HG03196 (cell line): ENCODE measurements at regions not wholly inside any gene's neighbourhood (a gene's known extent, or its start where the extent isn't known, plus 50 kb on each side); places are given as distances from the start of the nearest gene placed in this dataset.
"Not testable (repeated sequence)": the region's sequence is repeated elsewhere in the genome, so short reads cannot be mapped to it uniquely, and the experiment has no call there.

Experiments
- ATAC-seq: cut with Tn5 transposase; IDR thresholded peaks from one replicate; pipeline ENCODE4 v1.9.1; 2021; ENCODE audit not compliant: unreplicated experiment

GRCh38 chr4:54403700-54404453, 174.8 kb downstream of the PDGFRA start:
- no peak for ATAC-seq

- not testable (repeated sequence) for ATAC-seq
These were observed 180.3 kb downstream of the PDGFRA start for GRCh38 chr4:54409270-54409817.

- ATAC-seq: no peak
These were observed 185.5 kb downstream of the PDGFRA start for GRCh38 chr4:54414545-54414944.

- ATAC-seq: no peak
These were observed 188.4 kb downstream of the PDGFRA start for GRCh38 chr4:54417476-54417875.

- ATAC-seq: no peak
These were observed 189.4 kb downstream of the PDGFRA start for GRCh38 chr4:54418468-54418867.

- ATAC-seq: no peak
These were observed 194.0 kb downstream of the PDGFRA start for GRCh38 chr4:54423066-54423465.

- no peak for ATAC-seq
These were observed 198.7 kb downstream of the PDGFRA start for GRCh38 chr4:54427826-54428225.

- ATAC-seq: no peak
These were observed 199.8 kb downstream of the PDGFRA start for GRCh38 chr4:54428940-54429339.

- ATAC-seq: no peak
These were observed 204.6 kb downstream of the PDGFRA start for GRCh38 chr4:54433686-54434085.

- ATAC-seq: no peak
These were observed 210.7 kb downstream of the PDGFRA start for GRCh38 chr4:54439831-54440243.

GRCh38 chr4:54440394-54441136, 211.5 kb downstream of the PDGFRA start:
- no peak for ATAC-seq

GRCh38 chr4:54445866-54446265, 211.9 kb upstream of the KIT start:
- no peak for ATAC-seq

GRCh38 chr4:54446581-54446980, 211.2 kb upstream of the KIT start:
- no peak for ATAC-seq

GRCh38 chr4:54447304-54447703, 210.5 kb upstream of the KIT start:
- no peak for ATAC-seq

GRCh38 chr4:54449999-54450398, 207.8 kb upstream of the KIT start:
- no peak for ATAC-seq

- ATAC-seq: not testable (repeated sequence)
These were observed 190.8 kb upstream of the KIT start for GRCh38 chr4:54466960-54467359.

- ATAC-seq: no peak
These were observed 184.6 kb upstream of the KIT start for GRCh38 chr4:54473077-54473545.

- ATAC-seq: no peak
These were observed 184.0 kb upstream of the KIT start for GRCh38 chr4:54473798-54474197.

- no peak for ATAC-seq
These were observed 182.2 kb upstream of the KIT start for GRCh38 chr4:54475546-54475945.

- ATAC-seq: no peak
These were observed 175.1 kb upstream of the KIT start for GRCh38 chr4:54482529-54483200.

GRCh38 chr4:54484383-54484782, 173.4 kb upstream of the KIT start:
- no peak for ATAC-seq
